ENCODE measurements at regions not wholly inside any gene's neighbourhood (a gene's known extent, or its start where the extent isn't known, plus 50 kb on each side); places are given as distances from the start of the nearest gene placed in this dataset.
"Not testable (repeated sequence)": the region's sequence is repeated elsewhere in the genome, so short reads cannot be mapped to it uniquely, and the experiment has no call there.

DNA sequence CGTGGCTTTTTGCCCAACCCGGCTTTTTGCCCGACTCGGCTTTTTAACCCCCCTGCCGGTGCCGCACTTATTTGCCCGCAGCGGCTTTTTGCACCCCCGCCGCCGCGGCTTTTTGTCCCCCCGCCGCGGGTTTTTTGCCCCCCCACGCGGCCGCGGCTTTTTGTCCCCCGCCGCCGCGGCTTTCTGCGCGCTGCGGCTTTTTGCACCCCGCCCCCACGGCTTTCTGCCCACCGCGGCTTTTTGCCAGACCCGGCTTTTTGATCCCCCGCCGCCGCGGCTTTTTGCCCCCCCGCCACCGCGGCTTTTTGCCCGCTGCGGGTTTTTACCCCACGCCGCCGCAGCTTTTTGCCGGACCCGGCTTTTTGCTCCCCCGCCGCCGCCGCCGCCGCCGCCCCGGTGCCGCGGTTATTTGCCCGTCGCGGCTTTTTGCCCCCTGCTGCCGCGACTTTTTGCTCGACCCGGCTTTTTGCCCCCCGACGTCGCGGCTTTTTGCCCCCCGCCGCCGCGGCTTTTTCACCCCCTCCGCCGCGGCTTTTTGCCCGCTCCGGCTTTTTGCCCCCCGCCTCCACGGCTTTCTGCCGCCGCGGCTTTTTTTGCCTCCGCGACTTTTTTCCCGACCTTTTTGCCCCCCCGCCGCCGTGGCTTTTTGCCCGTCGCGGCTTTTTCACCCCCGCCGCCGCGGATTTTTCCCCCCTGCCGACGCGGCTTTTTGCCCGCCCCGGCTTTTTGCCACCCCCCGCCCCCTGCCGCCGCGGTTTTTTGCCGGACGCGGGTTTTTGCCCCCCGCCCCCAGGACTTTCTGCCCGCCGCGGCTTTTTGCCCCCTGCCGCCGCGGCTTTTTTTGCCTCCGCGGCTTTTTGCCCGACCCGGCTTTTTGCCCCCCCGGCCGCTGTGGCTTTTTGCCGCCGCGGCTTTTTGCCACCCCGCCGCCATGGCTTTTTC lies 2786.5 kb downstream of the RPIA start:
- DNase-seq (ENCODE audit: low read depth), result no peak
- peak overlapping the region; percentile 41 for H3K4me3 ChIP-seq (replicated peaks; ENCODE audit: low read depth, low read length)
- TF ChIP-seq, protein P1, sequence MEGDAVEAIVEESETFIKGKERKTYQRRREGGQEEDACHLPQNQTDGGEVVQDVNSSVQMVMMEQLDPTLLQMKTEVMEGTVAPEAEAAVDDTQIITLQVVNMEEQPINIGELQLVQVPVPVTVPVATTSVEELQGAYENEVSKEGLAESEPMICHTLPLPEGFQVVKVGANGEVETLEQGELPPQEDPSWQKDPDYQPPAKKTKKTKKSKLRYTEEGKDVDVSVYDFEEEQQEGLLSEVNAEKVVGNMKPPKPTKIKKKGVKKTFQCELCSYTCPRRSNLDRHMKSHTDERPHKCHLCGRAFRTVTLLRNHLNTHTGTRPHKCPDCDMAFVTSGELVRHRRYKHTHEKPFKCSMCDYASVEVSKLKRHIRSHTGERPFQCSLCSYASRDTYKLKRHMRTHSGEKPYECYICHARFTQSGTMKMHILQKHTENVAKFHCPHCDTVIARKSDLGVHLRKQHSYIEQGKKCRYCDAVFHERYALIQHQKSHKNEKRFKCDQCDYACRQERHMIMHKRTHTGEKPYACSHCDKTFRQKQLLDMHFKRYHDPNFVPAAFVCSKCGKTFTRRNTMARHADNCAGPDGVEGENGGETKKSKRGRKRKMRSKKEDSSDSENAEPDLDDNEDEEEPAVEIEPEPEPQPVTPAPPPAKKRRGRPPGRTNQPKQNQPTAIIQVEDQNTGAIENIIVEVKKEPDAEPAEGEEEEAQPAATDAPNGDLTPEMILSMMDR (IDR thresholded peaks at IDR 0.05; ENCODE audit: low read length, missing control alignments), result no peak

DNA sequence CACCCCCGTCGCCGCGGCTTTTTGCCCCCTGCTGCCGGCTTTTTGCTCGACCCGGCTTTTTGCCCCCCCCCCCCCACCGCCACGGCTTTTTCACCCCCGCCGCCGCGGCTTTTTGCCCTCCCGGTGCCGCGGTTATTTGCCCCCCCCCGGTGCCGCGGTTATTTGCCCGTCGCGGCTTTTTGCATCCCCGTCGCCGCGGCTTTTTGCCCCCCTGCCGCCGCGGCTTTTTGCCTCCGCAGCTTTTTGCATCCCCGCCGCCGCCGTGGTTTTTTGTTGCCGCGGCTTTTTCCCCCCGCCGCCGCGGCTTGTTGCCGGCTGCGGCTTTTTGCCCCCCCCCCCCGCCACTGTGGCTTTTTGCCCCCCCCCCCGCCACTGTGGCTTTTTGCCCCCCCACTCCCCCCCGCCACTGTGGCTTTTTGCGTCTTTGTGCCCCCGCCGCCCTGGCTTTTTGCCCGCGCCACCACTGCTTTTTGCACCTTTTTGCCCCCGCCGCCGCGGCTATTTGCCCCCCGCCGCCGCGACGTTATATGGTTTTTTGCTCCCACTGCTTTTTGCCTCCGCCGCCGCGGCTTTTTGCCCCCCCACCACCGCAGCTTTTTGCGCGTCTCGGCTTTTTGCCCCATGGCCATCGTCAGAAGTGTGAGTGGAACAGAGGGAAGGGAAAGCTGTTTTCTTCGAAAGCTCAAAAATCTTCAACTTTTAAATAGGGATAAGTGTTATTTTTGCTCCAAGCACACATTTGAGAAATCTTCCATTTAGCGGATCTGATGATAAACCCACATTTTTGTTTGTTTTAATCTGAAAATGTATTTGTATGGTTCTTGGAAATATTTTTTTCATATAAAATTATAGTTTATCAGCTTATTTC lies 2787.6 kb downstream of the RPIA start:
- H3K4me3 ChIP-seq (replicated peaks; ENCODE audit: low read depth, low read length), result peak overlapping the region; percentile 41
- not testable (repeated sequence) for DNase-seq (ENCODE audit: low read depth)

DNA sequence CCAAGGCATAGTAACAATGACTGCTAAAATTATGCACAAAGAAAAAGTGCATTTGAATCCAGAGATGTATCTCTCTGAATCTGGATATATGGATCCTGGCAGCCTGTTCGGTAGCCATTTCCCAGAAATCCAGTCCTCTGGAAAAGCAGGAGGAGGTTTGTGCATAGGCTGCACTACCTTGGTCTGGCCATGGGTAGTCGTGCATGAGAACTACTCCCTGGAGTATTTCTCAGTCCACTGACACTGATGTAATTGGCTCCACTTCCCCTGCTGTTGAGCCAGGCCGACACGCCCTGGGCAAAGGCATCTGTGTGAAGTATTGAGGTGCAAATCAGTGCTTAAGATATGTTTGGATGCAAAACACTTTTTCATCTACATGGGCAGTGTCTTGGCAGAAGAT lies 2793.8 kb downstream of the RPIA start:
- DNase-seq (ENCODE audit: low read depth), result not testable (repeated sequence)

DNA sequence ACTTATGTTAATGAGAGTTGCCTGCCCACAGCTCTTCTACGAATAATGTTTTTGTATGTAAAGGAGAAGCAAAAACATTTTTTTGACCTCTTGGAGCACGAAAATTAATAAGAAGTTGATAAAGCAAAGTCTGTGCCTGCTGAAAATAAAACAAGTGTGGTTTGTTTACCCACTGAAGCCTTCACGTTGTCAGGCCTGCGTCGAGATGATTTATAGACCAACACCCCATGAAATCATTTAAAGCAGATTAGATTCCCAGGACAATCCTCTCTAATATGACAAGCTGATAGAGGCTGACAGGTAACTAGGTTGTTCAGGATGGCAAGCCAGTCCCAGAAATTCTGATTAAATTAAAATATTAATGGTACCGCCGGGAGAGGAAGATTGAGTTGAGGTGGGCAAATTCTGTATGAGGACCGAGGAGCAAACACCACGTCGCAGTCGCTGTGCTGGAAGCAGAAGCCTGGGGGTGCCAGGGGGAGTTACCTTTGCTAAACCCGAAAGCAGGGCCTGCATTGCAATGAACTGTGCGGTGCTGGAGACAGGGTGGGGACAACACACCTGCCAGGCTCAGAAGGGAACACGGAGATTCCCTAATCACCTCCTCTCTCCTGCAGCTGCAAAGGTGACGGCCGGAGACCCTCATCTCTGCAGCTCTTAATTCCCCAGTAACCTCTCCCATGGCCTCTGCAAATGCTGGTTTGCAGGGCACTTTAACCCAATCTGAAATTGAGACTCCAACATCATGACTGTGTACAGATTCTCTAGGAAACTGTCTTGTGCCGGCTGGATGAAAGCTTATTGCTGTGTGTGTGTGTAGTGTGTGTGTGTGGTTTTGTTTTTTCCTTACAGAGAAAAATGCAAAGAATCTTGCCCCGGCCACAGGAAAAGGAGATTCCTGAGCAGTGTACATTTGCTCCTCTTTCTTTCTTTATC lies 2805.9 kb downstream of the RPIA start:
- not testable (repeated sequence) for DNase-seq (ENCODE audit: low read depth); H3K4me3 ChIP-seq (replicated peaks; ENCODE audit: low read depth, low read length)

More for the DNA sequence above, 2793.8 kb downstream of the RPIA start:
- not testable (repeated sequence) for H3K4me3 ChIP-seq (replicated peaks; ENCODE audit: low read depth, low read length)

DNA sequence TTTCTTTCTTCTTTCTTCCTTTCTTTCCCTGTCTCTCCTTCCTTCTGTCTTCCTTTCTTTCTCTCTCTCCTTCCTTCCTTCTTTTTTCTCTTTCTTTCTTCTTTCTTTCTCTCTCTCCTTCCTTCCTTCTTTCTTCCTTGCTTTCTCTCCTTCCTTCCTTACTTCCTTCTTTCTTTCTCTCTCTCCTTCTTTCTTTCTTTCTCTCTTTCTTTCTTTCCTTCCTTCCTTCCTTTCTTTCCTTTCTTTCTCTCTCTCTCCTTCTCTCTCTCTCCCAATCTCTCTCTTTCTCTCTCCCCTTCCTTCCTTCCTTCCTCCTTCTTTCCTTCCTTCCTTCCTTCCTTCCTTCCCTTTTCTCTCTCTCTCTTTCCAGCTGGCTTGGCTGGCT lies 2806.6 kb downstream of the RPIA start:
- H3K4me3 ChIP-seq (replicated peaks; ENCODE audit: low read depth, low read length); DNase-seq (ENCODE audit: low read depth): not testable (repeated sequence)

DNA sequence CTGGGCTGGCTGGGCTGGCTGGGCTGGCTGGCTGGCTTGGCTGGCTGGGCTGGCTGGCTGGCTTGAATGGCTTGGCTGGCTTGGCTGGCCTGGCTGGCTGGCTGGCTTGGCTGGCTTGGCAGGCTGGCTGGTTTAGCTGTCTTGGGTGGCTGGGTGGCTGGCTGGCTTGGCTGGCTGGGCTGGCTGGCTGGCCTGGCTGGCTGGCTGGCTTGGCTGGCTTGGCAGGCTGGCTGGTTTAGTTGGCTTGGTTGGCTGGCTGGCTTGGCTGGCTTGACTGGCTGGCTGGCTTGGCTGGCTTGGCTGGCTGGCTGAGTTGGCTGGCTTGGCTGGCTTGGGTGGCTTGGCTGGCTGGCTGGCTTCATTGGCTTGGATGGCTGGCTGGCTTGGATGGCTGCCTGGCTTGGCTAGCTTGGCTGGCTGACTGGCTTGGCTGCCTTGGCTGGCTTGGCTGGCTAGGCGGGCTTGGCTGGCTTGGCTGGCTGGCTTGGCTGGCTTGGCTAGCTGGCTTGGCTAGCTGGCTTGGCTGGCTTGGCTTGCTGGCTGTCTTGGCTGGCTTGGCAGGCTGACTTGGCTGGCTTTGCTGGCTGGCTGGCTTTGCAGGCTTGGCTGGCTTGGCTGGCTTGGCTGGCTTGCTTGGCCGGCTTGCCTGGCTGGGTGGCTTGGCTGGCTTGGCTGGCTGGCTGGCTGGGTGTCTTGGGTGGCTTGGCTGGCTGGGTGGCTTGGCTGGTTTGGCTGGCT lies 2807.2 kb downstream of the RPIA start:
- not testable (repeated sequence) for DNase-seq (ENCODE audit: low read depth); H3K4me3 ChIP-seq (replicated peaks; ENCODE audit: low read depth, low read length)

DNA sequence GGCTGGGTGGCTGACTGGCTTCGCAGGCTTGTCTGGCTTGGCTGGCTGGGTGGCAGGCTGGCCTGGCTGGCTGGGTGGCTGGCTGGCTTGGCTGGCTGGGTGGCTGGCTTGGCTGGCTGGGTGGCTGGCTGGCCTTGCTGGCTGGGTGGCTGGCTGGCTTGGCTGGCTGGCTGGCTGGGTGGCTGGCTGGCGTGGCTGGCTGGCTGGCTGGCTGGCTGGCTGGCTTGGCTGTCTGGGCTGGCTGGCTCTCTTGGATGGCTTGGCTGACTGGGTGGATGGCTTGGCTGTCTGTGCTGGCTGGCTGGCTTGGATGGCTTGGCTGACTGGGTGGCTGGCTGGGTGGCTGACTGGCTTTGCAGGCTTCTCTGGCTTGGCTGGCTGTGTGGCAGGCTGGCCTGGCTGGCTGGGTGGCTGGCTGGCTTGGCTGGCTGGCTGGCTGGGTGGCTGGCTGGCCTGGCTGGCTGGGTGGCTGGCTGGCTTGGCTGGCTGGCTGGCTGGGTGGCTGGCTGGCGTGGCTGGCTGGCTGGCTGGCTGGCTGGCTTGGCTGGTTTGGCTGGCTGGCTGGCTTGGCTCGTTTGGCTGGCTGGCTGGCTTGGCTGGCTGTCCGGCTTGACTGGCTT lies 2808.1 kb downstream of the RPIA start:
- not testable (repeated sequence) for DNase-seq (ENCODE audit: low read depth); H3K4me3 ChIP-seq (replicated peaks; ENCODE audit: low read depth, low read length)

DNA sequence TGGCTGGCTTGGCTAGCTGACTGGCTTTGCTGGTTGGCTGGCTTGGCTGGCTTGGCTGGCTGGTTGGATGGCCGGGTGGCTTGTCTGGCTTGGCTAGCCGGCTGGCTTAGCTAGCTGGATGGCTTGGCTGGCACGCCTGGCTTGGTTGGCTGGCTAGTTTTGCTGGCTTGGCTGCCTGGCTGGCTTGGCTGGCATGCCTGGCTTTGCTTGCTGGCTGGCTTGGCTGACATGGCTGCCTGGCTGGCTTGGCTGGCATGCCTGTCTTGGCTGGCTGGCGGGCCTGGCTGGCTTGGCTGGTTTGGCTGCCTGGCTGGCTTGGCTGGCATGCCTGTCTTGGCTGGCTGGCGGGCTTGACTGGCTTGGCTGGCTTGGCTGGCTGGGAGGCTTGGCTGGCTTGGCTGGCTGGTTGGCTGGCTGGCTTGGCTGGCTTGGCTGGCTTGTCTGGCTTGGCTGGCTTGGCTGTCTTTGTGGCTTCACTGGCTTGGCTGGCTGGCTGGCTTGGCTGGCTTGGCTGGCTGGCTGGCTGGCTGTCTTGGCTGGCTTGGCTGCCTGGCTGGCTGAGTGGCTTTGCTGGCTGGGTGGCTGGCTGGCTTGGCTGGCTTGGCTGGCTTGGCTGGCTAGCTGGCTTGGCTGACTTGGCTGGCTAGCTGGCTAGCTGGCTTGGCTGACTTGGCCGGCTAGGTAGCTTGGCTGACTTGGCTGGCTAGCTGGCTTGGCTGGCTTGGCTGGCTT lies 2808.9 kb downstream of the RPIA start:
- not testable (repeated sequence) for DNase-seq (ENCODE audit: low read depth); H3K4me3 ChIP-seq (replicated peaks; ENCODE audit: low read depth, low read length)

DNA sequence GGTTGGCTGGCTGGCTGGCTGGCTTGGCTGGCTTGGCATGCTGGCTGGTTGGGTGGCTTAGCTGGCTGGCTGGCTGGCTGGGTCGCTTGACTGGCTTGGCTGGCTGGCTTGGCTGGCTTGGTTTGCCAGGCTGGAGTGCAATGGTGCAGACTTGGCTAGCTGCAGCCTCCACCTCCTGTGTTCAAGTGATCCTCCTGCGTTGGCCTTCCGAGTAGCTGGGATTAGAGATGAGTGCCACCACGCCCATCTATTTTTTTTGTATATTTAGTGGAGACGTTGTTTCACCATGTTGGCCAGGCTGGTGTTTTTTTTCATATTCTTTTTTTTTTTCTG lies 2809.5 kb downstream of the RPIA start:
- H3K4me3 ChIP-seq (replicated peaks; ENCODE audit: low read depth, low read length); DNase-seq (ENCODE audit: low read depth): not testable (repeated sequence)

DNA sequence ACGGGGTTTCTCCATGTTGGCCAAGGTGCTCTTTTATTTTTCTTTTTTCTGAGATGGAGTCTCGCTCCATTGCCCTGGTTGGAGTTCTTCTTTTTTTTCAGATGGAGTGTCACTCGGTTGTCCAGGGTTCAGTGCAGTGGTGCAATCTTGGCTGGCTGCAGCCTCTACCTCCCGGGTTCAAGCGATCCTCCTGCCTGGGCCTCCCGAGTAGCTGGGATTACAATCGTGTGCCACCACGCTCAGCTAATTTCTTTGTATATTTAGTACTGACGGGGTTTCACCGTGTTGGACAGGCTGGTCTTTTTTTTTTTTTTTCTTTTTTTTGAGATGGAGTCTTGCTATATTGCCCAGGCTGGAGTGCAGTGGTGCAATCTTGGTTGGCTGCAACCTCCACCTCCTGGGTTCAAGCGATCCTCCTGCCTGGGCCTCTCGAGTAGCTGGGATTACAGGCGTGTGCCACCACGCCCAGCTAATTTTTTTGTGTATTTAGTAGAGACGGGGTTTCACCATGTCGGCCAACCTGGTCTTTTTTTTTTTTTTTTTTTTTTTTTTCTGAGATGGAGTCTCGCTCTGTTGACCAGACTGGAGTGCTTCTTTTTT lies 2810.1 kb downstream of the RPIA start:
- not testable (repeated sequence) for DNase-seq (ENCODE audit: low read depth); H3K4me3 ChIP-seq (replicated peaks; ENCODE audit: low read depth, low read length)

DNA sequence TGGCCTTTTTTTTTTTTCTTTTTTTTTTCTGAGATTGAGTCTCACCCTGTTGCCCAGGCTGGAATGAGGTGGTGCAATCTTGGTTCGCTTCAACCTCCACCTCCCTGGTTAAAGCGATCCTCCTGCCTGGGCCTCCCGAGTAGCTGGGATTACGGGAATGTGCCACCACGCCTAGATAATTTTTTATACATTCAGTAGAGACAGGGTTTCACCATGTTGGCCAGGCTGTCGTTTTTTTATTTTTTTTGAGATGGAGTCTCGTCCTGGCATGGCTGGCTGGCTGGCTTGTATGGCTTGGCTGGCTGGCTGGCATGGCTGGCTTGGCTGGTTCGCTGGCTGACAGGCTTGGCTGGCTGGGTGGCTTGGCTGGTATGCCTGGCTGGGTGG lies 2812.1 kb downstream of the RPIA start:
- not testable (repeated sequence) for DNase-seq (ENCODE audit: low read depth); H3K4me3 ChIP-seq (replicated peaks; ENCODE audit: low read depth, low read length)

DNA sequence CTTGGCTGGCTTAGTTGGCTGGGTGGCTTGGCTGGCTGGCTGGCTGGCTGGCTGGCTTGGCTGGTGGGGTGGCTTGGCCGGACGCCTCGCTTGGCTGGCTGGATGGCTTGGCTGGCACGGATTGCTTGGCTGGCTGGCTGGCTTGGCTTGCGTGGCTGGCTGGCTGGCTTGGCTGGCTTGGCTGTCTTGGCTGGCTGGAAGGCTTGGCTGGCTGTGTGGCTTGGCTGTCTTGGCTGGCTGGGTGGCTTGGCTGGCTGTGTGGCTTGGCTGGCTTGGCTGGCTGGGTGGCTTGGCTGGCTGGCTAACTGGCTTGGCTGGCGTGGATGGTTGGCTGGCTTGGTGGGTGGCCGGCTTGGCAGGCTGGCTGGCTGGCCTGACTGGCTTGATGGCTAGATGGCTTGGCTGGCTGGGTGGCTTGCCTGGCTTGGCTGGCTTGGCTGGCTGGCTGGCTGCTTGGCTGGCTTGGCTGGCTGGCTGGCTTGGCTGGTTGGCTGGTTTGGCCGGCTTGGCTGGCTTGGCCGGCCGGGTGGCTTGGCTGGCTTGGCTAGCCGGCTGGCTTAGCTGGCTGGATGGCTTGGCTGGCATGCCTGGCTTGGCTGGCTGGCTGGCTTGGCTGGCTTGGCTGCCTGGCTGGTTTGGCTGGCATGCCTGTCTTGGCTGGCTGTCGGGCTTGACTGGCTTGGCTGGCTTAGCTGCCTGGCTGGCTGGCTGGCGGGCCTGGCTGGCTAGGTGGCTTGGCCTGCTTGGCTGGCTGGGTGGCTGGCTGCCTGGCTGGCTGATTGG lies 2812.7 kb downstream of the RPIA start:
- not testable (repeated sequence) for DNase-seq (ENCODE audit: low read depth); H3K4me3 ChIP-seq (replicated peaks; ENCODE audit: low read depth, low read length)

DNA sequence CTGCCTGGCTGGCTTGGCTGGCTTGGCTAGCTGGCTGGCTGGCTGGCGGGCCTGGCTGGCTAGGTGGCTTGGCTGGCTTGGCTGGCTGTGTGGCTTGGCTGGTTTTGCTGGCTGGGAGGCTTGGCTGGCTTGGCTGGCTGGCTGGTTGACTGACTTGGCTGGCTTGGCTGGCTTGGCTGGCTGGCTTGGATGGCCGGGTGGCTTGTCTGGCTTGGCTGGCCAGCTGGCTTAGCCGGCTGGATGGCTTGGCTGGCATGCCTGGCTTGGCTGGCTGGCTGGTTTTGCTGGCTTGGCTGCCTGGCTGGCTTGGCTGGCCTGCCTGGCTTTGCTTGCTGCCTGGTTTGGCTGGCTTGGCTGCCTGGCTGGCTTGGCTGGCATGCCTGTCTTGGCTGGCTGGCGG lies 2817.3 kb downstream of the RPIA start:
- not testable (repeated sequence) for H3K4me3 ChIP-seq (replicated peaks; ENCODE audit: low read depth, low read length); DNase-seq (ENCODE audit: low read depth)

DNA sequence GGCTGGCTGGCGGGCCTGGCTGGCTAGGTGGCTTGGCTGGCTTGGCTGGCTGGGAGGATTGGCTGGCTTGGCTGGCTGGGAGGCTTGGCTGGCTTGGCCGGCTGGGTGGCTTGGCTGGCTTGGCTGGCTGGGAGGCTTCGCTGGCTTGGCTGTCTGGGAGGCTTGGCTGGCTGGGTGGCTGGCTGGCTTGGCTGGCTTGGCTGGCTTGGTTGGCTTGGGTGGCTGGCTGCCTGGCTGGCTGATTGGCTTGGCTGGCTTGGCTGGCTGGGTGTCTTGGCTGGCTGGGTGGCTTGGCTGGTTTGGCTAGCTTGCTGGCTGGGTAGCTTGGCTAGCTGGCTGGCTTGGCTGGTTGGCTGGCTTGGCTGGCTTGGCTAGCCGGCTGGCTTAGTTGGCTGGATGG lies 2817.8 kb downstream of the RPIA start:
- not testable (repeated sequence) for H3K4me3 ChIP-seq (replicated peaks; ENCODE audit: low read depth, low read length); DNase-seq (ENCODE audit: low read depth)
